NAMALWA (cell line): ENCODE measurements at regions not wholly inside any gene's neighbourhood (a gene's known extent, or its start where the extent isn't known, plus 50 kb on each side); places are given as distances from the start of the nearest gene placed in this dataset.
"Not testable (repeated sequence)": the region's sequence is repeated elsewhere in the genome, so short reads cannot be mapped to it uniquely, and the experiment has no call there.

Experiments used
- DNase-seq: peaks from one replicate; pipeline ENCODE4 v3.0.0-alpha.2; 2015; ENCODE audit warnings: low spot score

DNA sequence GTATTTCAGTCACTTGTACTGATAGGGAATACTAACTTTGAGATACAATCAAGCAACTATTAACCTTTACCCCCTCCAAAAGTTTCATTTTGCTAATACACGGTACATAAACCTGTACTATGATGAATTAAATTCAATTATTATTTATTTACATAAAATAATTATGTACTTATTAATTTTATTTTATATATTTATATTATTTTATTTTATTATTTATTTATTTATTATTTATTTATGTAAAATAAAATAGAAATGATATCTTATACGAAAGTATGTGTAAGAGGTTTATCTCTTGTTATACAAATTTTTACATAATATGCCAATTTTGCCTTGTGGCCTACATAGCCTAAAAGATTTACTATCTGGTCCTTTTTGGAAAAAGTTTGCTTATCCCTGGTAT, 564.3 kb downstream of the SLITRK5 start:
- no peak for DNase-seq

DNA sequence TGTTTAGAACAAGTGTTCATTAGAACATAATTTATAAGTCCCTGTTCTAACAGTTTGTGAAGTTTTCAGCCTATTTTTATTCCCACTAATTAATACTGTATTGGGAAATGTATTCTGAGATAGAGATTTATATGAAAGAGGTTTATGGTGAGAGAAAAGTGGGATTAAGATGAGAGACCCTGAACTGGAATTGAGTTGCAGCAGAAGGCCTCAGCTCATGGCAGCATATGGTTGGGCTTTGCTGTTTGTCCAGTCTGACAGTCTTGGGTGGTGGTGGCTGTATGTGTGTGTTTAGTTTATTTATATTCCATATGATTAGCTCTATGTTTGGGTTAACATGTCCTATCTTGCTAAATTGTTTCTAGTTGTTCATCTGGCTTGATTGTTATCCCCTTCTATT, 575.1 kb downstream of the SLITRK5 start:
- no peak for DNase-seq

DNA sequence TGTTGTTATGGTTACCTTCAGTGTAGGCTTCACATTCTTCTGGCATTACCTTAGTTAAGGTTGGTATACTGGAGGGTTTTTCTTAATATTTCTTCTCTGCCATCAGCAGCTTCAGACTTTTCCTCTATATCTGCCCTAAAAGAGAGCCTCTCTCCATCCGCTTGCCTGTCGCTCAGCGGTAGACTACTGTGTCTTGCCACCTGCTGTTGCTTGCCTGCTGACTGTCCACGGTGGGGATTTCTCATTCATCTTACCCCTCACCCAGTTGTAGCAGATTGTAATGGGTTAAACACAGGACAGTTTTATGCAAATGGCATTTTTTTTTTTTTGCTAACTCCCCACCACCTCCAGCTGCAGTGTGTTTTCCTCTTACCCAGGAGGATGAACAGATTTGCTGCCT, 577.2 kb downstream of the SLITRK5 start:
- DNase-seq = peak; percentile 31

DNA sequence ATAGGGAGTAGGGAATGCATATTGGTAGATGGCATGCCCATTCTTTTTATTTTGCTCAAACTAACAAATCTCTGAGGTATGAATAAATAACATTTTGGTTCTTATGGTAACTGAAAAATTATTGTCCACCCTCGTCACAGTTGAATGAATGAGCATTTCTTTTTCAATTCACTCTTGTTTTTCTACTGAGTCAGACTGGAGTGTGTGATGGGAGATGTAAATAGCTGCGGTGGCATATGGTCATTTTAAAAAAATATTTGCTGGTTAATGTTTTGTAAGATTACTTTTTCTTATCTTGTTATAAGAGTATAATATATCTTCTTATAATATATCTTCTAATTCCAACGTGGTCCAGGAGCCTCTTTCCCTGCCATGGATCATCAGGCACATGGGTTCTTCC, 586.5 kb downstream of the SLITRK5 start:
- no peak for DNase-seq

DNA sequence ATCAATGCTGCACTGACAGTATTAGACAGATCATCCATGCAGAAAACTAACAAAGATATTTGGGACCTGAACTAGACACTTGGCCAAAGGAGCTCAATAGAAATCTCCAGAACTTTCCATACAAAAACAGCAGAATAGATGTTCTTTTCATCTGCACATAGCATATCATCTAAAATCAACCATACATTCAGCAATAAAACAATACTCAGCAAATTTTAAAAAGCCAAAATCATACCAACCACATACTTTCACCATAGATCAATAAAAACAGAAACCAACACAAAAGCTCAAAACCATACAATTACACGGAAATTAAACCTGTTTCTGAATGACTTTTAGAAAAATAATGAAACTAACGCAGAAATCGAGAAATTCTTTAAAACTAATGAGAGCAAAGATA, 592.6 kb downstream of the SLITRK5 start:
- no peak for DNase-seq

DNA sequence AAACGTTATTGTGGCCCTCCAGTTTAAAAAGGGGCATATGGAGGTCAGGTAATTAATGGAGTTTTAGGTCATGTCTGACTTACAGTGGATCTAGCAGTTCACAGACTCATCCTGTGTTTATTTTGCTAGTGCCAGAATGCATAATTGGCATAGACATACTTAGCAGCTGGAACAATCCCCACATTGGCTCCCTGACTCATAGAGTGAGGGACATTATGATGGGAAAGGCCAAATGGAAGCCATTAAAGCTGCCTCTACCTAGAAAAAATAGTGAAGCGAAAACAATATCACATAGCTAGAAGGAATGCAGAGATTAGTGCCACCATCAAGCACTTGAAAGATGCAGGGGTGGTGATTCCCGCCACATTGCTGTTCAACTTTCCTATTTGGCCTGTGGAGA, 610.7 kb downstream of the SLITRK5 start:
- DNase-seq = no peak

DNA sequence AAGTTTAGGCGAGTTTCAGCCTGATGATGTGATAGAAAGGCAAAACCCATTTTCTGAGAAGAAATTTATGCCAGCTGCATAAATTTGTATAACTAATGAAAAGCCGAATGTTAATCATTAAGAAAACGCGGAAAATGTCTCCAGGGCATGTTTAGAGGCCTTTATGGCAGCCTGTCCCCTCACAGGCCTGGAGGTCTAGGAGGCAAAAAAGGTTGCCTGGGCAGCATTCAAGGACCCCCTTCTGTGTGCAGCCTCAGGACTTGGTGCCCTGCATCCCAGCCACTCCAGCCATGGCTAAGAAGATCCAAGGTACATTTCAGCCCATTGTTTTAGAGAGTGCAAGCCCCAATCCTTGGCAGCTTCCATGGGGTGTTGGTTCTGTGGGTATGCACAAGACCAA, 614.2 kb downstream of the SLITRK5 start:
- DNase-seq = no peak

DNA sequence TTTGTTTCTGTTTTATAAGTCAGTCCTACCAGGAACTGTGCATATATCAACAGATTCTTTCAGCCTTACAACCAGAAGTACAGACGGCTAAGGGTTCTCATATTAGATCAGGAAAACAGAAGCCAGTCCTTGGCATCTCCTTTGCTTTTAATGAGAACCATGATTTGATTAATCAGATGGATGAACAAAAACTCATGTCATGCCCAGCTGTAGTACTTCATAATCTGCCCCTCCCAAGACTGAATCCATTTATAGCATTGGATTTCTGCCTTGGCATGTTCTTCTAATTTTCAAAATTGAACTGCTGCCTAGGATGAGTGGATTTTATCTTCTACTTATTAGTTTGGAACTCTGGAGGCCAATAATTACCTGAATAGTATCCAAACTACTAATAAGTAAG, 617.2 kb downstream of the SLITRK5 start:
- DNase-seq = no peak

DNA sequence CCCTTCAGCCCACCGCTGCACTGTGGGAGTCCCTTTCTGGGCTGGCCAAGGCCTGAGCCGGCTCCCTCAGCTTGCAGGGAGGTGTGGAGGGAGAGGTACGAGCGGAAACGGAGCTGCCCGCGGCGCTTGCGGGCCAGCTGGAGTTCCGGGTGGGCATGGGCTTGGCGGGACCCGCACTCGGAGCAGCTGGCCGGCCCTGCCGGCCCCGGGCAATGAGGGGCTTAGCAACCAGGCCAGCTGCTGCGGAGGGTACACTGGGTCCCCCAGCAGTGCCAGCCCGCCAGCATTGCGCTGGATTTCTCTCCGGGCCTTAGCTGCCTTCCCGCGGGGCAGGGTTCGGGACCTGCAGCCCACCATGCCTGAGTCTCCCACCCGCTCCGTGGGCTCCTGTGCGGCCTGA, 620.6 kb downstream of the SLITRK5 start:
- not testable (repeated sequence) for DNase-seq

DNA sequence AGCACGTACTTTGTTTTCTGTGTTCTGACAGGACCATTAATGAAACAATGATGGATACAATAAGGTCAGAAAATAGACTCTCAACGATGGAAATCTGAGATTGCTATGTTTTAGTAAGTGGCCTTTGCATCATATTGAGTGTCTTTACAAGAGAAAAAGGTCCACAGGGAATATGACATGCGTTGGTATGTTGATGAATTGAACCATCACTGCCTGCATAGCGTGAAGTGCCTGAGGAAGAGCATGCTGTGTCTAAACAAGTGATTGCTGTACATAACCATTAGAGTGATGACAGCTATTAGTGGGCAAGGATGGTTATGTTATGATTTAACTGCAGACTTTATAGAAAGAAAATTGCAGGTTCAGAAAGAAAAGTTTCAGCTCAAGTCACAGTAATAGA, 623.2 kb downstream of the SLITRK5 start:
- DNase-seq = no peak

DNA sequence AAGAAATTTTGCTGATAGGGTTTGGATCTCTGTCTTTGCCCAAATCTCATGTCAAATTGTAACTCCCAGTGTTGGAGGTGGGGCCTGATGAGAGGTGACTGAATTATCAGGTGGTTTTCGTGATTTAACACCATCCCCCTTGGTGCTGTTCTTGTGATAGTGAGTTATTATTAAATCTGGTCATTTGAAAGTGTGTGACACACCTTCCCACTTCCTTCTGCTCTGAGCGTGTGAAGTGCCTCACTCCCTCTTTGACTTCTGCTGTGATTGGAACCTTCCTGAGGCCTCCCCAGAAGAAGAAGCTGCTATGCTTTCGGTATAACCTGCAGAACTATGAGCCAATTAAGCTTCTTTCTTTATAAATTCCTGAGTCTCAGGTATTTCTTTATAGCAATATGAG, 632.0 kb downstream of the SLITRK5 start:
- DNase-seq = no peak

DNA sequence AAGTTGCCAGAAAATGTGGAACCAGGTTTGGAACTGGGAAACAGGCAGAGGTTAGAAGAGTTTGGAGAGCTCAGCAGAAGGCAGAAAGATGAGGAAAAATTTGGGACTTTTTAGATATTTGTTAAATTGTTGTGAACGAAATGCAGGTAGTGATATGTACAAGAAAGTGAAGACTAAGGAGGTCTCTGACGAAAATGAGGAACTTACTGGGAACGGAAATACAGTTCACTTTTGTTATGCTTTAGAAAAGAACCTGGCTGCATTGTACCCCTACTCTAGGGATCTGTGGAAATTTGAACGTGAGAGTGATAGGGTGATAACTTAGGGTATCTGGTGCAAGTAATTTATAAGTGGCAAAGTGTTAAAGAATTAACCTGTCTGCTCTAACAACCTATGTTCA, 632.4 kb downstream of the SLITRK5 start:
- no peak for DNase-seq

DNA sequence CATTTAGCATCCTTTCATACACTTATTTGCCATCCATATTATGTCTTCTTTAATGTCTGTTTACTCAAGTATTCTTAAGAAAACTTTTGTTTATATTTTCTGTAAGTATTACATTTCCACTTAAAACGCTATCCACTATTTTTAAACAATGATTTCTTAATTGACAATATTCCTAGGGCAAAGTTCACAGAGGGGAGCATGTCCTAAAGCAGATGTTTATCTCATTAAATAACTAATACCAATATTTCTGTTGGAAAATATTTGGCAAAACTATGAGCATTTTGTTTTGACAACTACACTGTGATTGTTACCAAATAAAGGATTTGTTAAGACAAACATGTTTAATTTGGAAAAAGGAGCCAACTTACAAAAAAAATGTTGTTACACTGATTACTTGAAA, 643.3 kb downstream of the SLITRK5 start:
- DNase-seq = no peak

DNA sequence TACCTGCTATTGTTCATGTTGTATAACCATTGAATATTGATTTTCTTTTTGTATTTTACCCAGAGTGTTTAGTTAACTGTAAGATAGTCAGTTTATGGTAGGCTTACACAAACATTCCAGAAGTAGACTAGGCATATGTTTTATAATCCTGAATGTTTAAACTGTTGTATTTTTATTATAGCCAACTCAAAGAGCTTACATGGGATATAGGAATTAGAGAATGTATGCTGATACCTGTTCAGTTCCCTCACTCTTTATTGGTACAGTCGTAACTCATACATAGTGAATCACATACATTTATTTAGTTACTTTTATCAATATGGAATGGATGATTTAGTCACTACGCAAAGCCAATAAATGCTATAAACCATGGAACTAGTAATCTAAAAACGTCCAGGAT, 657.9 kb downstream of the SLITRK5 start:
- no peak for DNase-seq

DNA sequence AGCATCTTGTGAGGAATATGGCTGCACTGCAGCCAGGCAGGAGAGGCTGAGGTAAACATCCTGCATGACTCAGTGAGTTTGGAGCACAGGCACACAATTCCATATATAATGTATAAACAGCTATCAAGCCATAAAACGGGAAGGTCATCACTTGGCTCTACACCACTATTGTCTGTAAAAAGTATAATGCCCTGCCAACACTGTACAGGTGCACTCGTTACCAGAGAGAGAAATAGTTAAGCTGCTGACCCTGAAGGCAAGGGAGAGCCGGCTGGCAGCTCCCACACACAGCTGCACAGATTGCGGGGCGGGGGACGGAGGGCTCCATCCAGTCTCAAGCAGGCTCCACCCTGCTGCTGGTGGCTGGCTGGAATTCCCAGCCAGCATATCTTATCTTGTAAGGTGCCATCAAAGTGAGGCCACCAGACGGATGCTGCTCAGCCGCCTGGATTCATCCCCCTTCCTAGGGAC, 668.1 kb downstream of the SLITRK5 start:
- DNase-seq = no peak

DNA sequence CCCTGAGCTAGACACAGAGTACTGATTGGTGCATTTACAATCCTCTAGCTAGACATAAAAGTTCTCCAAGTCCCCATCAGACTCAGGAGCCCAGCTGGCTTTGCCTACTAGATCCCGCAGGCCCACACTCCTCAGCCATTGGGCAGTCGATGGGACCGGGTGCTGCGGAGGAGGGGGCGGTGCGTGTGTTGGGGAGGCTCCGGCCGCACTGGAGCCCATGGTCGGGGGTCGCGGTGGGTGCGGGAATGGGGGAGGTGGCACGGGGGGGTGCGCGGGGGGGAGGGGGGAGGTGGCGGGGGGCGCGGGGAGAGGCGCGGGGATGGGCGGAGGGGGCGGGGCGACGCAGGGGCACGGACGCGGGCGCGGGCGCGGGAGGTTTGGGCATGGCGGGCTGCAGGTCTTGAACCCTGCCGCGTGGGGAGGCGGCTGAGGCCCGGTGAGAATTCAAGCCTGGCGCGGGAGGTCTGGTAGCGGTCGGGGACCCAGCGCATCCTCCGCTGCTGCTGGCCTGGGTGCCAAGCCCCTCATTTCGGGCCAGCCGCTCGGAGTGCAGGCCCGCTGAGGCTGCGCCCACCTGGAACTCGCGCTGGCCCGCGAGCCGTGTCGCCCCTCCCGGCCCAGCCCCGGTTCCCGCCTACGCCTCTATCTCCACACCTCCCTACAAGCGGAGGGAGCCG, 674.1 kb downstream of the SLITRK5 start:
- DNase-seq = no peak

DNA sequence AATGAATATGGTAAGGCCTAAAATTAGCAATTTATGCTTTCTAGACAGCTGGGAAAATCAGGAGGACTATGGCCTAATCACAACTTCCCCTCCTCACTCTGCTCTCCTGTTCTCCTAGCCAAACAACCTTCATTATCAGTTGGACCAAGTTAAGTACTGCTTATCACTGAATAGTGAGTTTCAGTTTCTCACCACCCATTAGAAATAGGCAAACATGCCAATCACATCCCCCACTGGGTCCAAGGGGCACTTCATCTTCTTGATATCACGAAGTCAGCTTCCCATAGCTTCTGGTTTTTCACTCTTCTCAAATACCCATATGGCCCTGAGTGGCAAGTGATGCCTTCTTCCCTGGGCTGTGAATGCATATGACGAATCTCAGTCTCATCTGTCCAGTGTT, 689.6 kb downstream of the SLITRK5 start:
- no peak for DNase-seq

DNA sequence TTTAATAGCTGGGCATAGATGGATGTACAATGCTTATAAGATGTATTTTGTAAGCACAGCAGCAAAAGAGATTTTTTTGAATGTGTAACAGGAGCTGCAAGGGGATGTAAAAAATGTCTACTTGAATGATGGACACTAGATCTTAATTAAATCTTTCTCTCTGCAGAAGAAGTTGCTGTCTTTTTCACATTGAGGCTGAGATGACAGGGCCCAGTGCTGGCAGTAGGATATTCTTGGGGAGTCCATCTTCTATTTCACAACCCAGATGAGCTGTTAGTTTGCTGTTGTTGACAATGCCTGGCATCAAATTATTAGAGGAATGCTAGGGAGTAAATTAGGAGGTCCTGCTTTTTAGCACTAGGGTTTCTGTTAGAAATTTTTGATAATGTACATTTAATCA, 698.7 kb downstream of the SLITRK5 start:
- DNase-seq = no peak

DNA sequence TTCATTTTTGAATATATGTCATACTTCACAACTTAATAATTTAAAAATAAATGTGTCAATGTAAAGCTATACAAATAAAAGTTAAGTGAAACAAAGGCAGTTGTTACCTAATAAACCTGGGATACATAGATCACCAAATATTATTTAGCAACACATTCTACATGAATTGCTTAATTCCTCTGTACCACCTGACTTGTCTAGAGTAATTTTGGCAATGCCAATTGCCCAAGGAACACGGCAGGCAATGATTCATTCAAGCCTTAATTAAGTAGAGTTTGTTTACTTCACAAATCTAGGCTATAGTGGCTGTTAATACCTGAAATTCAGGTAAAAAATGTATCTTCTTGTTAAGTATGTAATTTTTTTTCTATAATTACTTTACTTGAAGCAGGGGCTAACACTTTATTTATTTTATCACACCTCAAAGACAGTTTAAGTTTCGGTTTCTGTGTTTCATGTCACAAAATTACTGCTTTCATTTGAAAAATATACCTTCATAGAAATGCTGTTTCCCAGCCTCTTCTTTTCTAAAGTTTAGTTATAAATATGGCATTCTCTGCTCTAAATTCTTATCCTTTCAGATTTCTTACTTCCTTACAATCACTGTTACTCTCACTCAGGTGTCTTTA, 705.7 kb downstream of the SLITRK5 start:
- no peak for DNase-seq

DNA sequence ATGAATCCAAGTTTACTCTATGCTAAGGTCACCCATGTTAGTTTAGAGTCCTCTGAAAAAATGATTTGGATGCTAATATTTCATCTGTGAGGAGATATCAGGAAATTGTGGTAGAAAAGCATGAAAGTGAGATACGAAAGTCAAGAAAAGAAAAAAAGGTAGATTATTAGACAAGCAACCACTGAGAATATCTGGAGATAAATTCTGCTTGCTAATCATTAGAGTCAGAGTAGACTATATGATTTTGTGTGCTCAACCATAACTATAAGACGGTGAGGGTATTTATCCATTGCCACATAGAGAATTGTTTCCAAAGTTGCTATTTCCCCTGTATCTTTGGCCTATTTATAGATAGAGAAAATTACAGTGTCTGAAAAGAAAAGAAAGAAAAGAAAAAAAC, 706.7 kb downstream of the SLITRK5 start:
- DNase-seq = no peak

DNA sequence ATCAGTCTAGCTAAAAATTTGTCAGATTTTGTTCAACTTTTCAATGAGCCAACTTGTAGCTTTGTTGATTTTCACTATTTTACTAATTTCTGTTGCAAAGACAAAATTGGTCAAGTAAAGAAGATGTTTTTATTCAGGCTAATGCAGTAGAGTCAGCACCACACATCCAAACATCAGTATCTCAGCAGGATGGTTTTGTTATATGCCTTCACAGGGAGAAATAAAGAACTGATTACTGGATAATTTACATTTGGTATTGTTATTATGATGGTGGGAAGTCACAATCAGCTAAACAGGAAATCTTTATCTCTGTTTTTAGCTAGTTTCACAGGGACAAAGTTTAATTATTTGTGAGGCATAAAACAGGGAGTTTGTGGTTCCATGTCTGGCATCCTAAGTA, 713.4 kb downstream of the SLITRK5 start:
- no peak for DNase-seq

DNA sequence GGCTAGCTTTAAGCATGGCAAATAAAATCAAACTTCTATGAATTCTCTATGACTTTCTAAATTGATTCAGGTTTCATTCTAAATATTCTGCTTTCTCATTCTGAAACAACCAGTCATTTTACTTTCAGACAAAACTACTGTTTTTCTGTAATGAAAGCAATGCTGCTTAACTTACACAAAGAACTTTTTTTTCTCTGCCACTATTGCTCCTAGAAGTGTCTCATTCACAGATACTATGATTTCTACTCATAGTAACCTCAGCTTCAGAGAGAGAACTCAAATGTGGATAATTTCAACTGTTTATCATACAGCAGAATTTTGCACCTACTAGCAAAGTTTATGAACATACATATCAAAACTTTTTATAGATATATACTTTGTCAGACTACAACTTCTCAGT, 724.6 kb downstream of the SLITRK5 start:
- DNase-seq = no peak

DNA sequence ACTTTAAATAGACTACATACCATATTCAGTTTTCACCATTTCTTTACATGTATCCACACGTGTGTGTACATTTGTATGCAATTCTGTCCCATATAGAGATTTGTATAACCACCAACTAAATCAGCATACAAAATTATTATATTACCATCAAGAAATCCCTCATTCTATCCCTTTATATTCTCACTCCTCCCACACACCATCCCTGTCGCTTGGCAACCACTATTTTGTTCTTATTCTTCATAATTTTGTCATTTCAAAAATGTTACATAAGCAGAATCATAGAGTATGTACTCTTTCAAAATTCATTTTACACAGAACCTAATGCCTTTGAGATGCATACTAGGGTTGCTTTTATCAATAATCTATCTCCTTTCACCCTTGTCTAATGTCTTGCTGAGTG, 740.5 kb downstream of the SLITRK5 start:
- DNase-seq = no peak

DNA sequence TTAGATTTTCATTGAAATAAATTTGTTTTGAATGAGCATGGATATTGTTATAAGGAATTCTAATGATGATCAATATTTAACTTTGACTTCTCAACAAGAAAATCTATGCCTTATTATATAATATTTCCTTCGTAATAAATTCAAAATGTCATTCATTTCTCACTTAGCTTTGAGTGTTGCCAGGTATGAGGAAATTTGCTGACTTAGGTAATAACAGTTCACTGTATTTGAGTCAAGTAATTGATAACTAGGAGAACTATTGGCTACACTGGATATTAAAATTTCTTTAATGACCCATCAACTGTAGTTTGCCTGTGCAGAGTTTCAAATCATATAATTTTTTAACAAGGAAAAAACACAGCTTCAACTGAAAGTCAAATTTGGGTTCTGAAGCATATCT, 746.6 kb downstream of the SLITRK5 start:
- no peak for DNase-seq
